K562 (cell line): ENCODE measurements at regions not wholly inside any gene's neighbourhood (a gene's known extent, or its start where the extent isn't known, plus 50 kb on each side); places are given as distances from the start of the nearest gene placed in this dataset.

ENCODE experiments used
- ATAC-seq: fragments of 200-7000 bp; cut with Tn5 transposase; 3 replicates; pipeline ENCODE4 v1.9.1; 2020; ENCODE audit warnings: moderate library complexity
- BruUV-seq: library from RNA; stranded (reverse); fragments of 400-500 nt; replicated peaks from 2 replicates; lab custom pipeline; 2021; lab: Mats Ljungman, UMichigan
- CTCF ChIA-PET: fragments of 300-600 bp; formaldehyde crosslinking; extraction: SDS; loops from one replicate; lab custom pipeline; 2021; ENCODE audit warnings: low intra/inter-chr PET ratio; lab: Yijun Ruan, JAX
- POLR2A ChIA-PET: fragments of 300-600, 350-650 bp; sonication (Branson Sonifier 250); formaldehyde crosslinking; extraction: SDS; loops from one replicate; lab custom pipeline; 2021; ENCODE audit warnings: antibody characterized with exemption, inconsistent platforms; lab: Yijun Ruan, JAX
- DNase-seq, 4 experiments: peaks; one replicate each; pipeline versions ENCODE4 v3.0.0 to v3.0.0-alpha.2; 2011 to 2018; ENCODE audit warnings: low spot score in 3 of 4, mixed read lengths in 3 of 4; ENCODE audit errors: extremely low read depth in 1 of 4
- FAIRE-seq: peaks from 2 replicates; lab custom pipeline; 2011; peaks lifted over from hg19 to GRCh38; lab: Jason Lieb, UNC
- H2AFZ ChIP-seq: 2 replicates; pipeline ENCODE4 v1.6.0; 2011; ENCODE audit warnings: low read depth, low read length, control low read depth, inconsistent platforms
- H3K27ac ChIP-seq: fragments of 200-600 bp; 3 replicates; pipeline ENCODE4 v1.8.0; 2011; ENCODE audit warnings: low read depth, mild to moderate bottlenecking, control low read depth, inconsistent platforms, low read length, moderate library complexity, mixed read lengths; ENCODE audit errors: extremely low read depth
- H3K27me3 ChIP-seq, 2 experiments: fragments of 300-600 bp in 1 of 2; 2 replicates in 1 of 2; 3 replicates in 1 of 2; pipeline versions ENCODE4 v1.6.0 to v1.8.0; 2011; ENCODE audit warnings: inconsistent platforms in 2 of 2, low read length in 2 of 2, mild to moderate bottlenecking in 1 of 2, mixed read lengths in 1 of 2, moderate library complexity in 1 of 2; ENCODE audit not compliant: control insufficient read depth in 2 of 2, insufficient read depth in 2 of 2
- H3K36me3 ChIP-seq: fragments of 300-600 bp; 3 replicates; pipeline ENCODE4 v1.8.0; 2011; ENCODE audit warnings: mild to moderate bottlenecking, low read length, inconsistent platforms; ENCODE audit not compliant: control insufficient read depth, insufficient read depth
- H3K4me1 ChIP-seq, 2 experiments: fragments of 200-600 bp in 1 of 2; replicated peaks in 1 of 2; 2 replicates in 1 of 2; 3 replicates in 1 of 2; pipeline versions ENCODE4 v1.5.1 to v1.8.0; 2011; ENCODE audit warnings: inconsistent platforms in 2 of 2, low read length in 2 of 2, mild to moderate bottlenecking in 1 of 2, mixed read lengths in 1 of 2, moderate library complexity in 1 of 2; ENCODE audit not compliant: control insufficient read depth in 2 of 2, insufficient read depth in 2 of 2
- H3K4me2 ChIP-seq: 2 replicates; pipeline ENCODE4 v1.6.1; 2011; ENCODE audit warnings: low read length, control low read depth, inconsistent platforms, mixed read lengths; ENCODE audit not compliant: insufficient read depth
- H3K4me3 ChIP-seq: fragments of 200-600 bp; sonication (generic), shearing (Covaris generic); 2 replicates; pipeline ENCODE4 v1.5.1; 2016; ENCODE audit warnings: control low read depth, inconsistent platforms
- H3K79me2 ChIP-seq: fragments of 200-600 bp; 3 replicates; pipeline ENCODE4 v1.8.0; 2011; ENCODE audit warnings: low read length, inconsistent platforms; ENCODE audit not compliant: control insufficient read depth, insufficient read depth
- H3K9ac ChIP-seq, 2 experiments: 2 replicates each; pipeline versions ENCODE4 v1.6.0 to v1.6.1; 2011; ENCODE audit warnings: low read depth in 2 of 2, low read length in 2 of 2, control low read depth in 1 of 2, inconsistent platforms in 1 of 2, mild to moderate bottlenecking in 1 of 2, mixed read lengths in 1 of 2; ENCODE audit not compliant: insufficient read depth in 1 of 2
- H3K9me1 ChIP-seq: one replicate; pipeline ENCODE4 v1.6.0; 2011; ENCODE audit warnings: inconsistent platforms, mild to moderate bottlenecking, low read length, moderate library complexity; ENCODE audit not compliant: control insufficient read depth, insufficient read depth
- H3K9me3 ChIP-seq: replicated peaks from 2 replicates; pipeline ENCODE4 v1.5.1; 2011; ENCODE audit warnings: low read depth, low read length, inconsistent platforms; ENCODE audit not compliant: control insufficient read depth, insufficient read depth
- H4K20me1 ChIP-seq: replicated peaks from 2 replicates; pipeline ENCODE4 v1.6.1; 2011; ENCODE audit warnings: low read length, inconsistent platforms, mixed read lengths; ENCODE audit not compliant: control insufficient read depth, insufficient read depth
- ETV6 ChIP-seq, 3 experiments: fragments of 150-350 bp in 1 of 3; sonication (generic) in 1 of 3; formaldehyde crosslinking in 1 of 3; IDR thresholded peaks; 2 replicates each; pipeline versions ENCODE4 v1.6.1 to v1.8.0; 2014 to 2022; ENCODE audit warnings: borderline replicate concordance in 2 of 3, low read depth in 2 of 3, antibody characterized with exemption in 1 of 3, low read length in 1 of 3, mild to moderate bottlenecking in 1 of 3, missing genetic modification reagents in 1 of 3
- FOXK2 ChIP-seq, 2 experiments: fragments of 450-650 bp; IDR thresholded peaks in 1 of 2; conservative IDR thresholded peaks in 1 of 2; 2 replicates each; pipeline ENCODE4 v1.6.1; 2016; ENCODE audit warnings: low read depth in 2 of 2, mild to moderate bottlenecking in 1 of 2
- NCOA6 ChIP-seq: fragments of 450-650 bp; IDR thresholded peaks from 2 replicates; pipeline ENCODE4 v1.6.1; 2017; ENCODE audit warnings: mild to moderate bottlenecking
- RFX1 ChIP-seq: fragments of 450-650 bp; IDR thresholded peaks from 2 replicates; pipeline ENCODE4 v1.6.1; 2016; ENCODE audit warnings: mild to moderate bottlenecking, moderate library complexity
- ZC3H8 ChIP-seq: fragments of 450-650 bp; IDR thresholded peaks from 2 replicates; pipeline ENCODE4 v1.6.1; 2017
- WGBS: fragments of 100-300 bp; shearing (Covaris generic); methylation state at CpG from one replicate; pipeline ENCODE4 v1.1.6; 2016; ENCODE audit warnings: low coverage, mixed read lengths; ENCODE audit not compliant: insufficient coverage; ENCODE audit errors: missing lambda C conversion rate; 5-methylcytosine and 5-hydroxymethylcytosine counted together
- in situ Hi-C: fragments of 300-500 bp; cut with MboI; formaldehyde crosslinking; loops from 4 replicates; pipeline ENCODE4 v1.15.0; 2018; ENCODE audit warnings: inconsistent platforms, mixed read lengths
- intact Hi-C: fragments of 100-400 bp; cut with micrococcal nuclease; formaldehyde crosslinking; loops from 2 replicates; pipeline ENCODE4 v1.14.2; 2022

DNA sequence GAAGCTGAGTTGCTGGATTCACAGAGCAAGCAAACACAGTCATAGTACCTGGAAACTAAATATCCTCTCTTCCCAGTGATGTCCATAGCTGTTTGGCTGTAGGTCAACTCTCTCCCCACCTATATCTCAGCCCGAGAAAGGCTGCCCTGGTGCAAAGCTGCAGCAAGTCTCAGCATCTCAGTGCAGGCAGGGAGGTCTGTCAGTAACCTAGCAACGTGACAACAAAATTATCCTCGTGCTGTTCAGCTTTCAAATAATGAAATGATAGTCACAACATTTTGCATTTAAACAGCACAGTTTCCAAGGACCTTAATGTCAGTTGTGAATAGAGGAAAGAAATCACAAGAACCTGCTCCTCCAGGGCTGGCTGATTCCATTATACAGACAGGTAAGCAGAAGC lies 83.6 kb downstream of the CHST2 start:
- Histone ChIP-seq H3K4me1 (peaks cover 3 to 18% of the 10 kb centered on the region in 2 experiments; a peak in 3 of 5 replicates), H3K27ac (no peak overlapping the region), H4K20me1 (no peaks in the 10 kb centered on the region), H3K9ac (no peak overlapping the region), H3K4me2 (no peak overlapping the region), H3K9me1 (no peaks in the 10 kb centered on the region), H3K9me3 (no peaks in the 10 kb centered on the region), H3K79me2 (no peaks in the 10 kb centered on the region), H3K36me3 (no peaks in the 10 kb centered on the region), H3K27me3 (no peaks in the 10 kb centered on the region), H3K4me3 (no peak overlapping the region), H2AFZ (no peak overlapping the region)
- in situ Hi-C loops = no loop called here
- intact Hi-C loops = no loop called here
- no TSS peak for BruUV-seq
- CTCF ChIA-PET = no interaction called here
- FAIRE-seq = no peak
- POLR2A ChIA-PET = interaction anchor here (0.6 to 1.6 kb wide), 4 partner anchors 14 to 122 kb away, joined by 3 to 7 read pairs (median 3); no protein-coding TSS in a partner anchor
- WGBS = 26% methylated on average over 3 of the region's 3 CpGs
- no peak for DNase-seq
- TF ChIP-seq NCOA6 (no peak), ETV6 (IDR thresholded peaks at IDR 0.05; ENCODE audit: borderline replicate concordance in 1 of 2, low read depth in 2 of 2, low read length in 1 of 2) (no peak), ETV6 (CRISPR knock-in tag; IDR thresholded peaks at IDR 0.05; ENCODE audit: borderline replicate concordance) (no peak), ZC3H8 (no peak), RFX1 (peak; percentile 66)
- no peak; the same call in 2 of the 3 replicates for ATAC-seq

DNA sequence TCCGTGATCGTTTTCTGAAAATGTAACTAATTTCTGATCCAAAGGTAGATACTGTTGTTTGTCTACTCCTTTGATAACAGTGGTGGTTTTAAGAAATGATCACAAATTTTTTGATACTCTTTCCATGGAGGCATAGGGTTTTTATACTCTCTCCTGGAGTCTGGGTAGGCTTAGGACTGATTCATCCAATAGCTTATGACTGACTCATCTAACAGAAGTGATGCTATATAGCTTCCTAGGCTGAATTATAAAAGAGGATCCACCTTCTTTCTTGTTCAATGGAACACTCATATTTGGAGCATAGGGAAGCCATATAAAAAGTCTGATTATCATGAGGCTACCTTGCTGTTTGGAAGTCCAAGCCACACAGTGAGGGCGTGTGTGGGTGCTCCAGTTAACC lies 84.3 kb downstream of the CHST2 start:
- H3K27me3 ChIP-seq = no peaks in the 10 kb centered on the region
- FAIRE-seq (no peak), ATAC-seq (no peak), DNase-seq (no peak)
- no peak overlapping the region for H3K4me3 ChIP-seq
- peaks cover 3 to 19% of the 10 kb centered on the region in 2 experiments; a peak in 3 of 5 replicates for H3K4me1 ChIP-seq
- H3K9me3 ChIP-seq = no peaks in the 10 kb centered on the region
- no peaks in the 10 kb centered on the region for H3K9me1 ChIP-seq
- in situ Hi-C loops = no loop called here
- H3K79me2 ChIP-seq = no peaks in the 10 kb centered on the region
- CTCF ChIA-PET = no interaction called here
- WGBS = 80% methylated on average over 3 of the region's 3 CpGs
- intact Hi-C loops = no loop called here
- no peak for TF ChIP-seq FOXK2 (conservative IDR thresholded peaks at IDR 0.05 in 1 of 2, IDR thresholded peaks at IDR 0.05 in 1 of 2; ENCODE audit: low read depth in 2 of 2)
- H4K20me1 ChIP-seq = no peaks in the 10 kb centered on the region
- H3K36me3 ChIP-seq = no peaks in the 10 kb centered on the region
- no peak overlapping the region for H3K4me2 ChIP-seq
- BruUV-seq = no TSS peak
- H2AFZ ChIP-seq = no peak overlapping the region
- no peak overlapping the region for H3K27ac ChIP-seq
- no peak overlapping the region for H3K9ac ChIP-seq
- POLR2A ChIA-PET = interaction anchor here (1.6 kb wide), 1 partner anchor 13 kb away, joined by 7 read pairs; no protein-coding TSS in a partner anchor
